Stromal cell of bone marrow (primary cell): ENCODE measurements at regions not wholly inside any gene's neighbourhood (a gene's known extent, or its start where the extent isn't known, plus 50 kb on each side); places are given as distances from the start of the nearest gene placed in this dataset.

ENCODE experiments used
- DNase-seq: peaks from one replicate; pipeline ENCODE4 v3.0.0-alpha.2; 2012; ENCODE audit warnings: low read depth

- no peak for DNase-seq
These were observed 742.2 kb downstream of the SLC16A7 start for GRCh38 chr12:60337839-60338549.

- DNase-seq = no peak
These were observed 749.6 kb downstream of the SLC16A7 start for GRCh38 chr12:60345442-60345841.

GRCh38 chr12:60349232-60349978 is 753.6 kb downstream of the SLC16A7 start:
- no peak for DNase-seq

- no peak for DNase-seq
These were observed 791.5 kb downstream of the SLC16A7 start for GRCh38 chr12:60387356-60387755.

GRCh38 chr12:60391051-60391450 is 795.2 kb downstream of the SLC16A7 start:
- no peak for DNase-seq

- DNase-seq = no peak
These were observed 796.0 kb downstream of the SLC16A7 start for GRCh38 chr12:60391791-60392190.

- no peak for DNase-seq
These were observed 797.3 kb downstream of the SLC16A7 start for GRCh38 chr12:60393093-60393492.

- DNase-seq = peak; percentile 51
These were observed 798.8 kb downstream of the SLC16A7 start for GRCh38 chr12:60394665-60395064.

- no peak for DNase-seq
These were observed 802.7 kb downstream of the SLC16A7 start for GRCh38 chr12:60398547-60398946.

GRCh38 chr12:60399064-60399463 is 803.2 kb downstream of the SLC16A7 start:
- no peak for DNase-seq

GRCh38 chr12:60402996-60403395 is 807.2 kb downstream of the SLC16A7 start:
- DNase-seq = no peak

- DNase-seq = no peak
These were observed 819.5 kb downstream of the SLC16A7 start for GRCh38 chr12:60415351-60415750.

- no peak for DNase-seq
These were observed 824.2 kb downstream of the SLC16A7 start for GRCh38 chr12:60419986-60420385.

- peak; percentile 1 for DNase-seq
These were observed 825.9 kb downstream of the SLC16A7 start for GRCh38 chr12:60421741-60422140.

GRCh38 chr12:60437297-60437696 is 841.5 kb downstream of the SLC16A7 start:
- DNase-seq = no peak

- no peak for DNase-seq
These were observed 845.7 kb downstream of the SLC16A7 start for GRCh38 chr12:60441577-60441976.

GRCh38 chr12:60451457-60451856 is 855.6 kb downstream of the SLC16A7 start:
- no peak for DNase-seq

- no peak for DNase-seq
These were observed 869.2 kb downstream of the SLC16A7 start for GRCh38 chr12:60465060-60465459.

GRCh38 chr12:60468546-60468945 is 872.7 kb downstream of the SLC16A7 start:
- DNase-seq = no peak

GRCh38 chr12:60475825-60476224 is 880.0 kb downstream of the SLC16A7 start:
- no peak for DNase-seq

GRCh38 chr12:60487284-60487683 is 891.5 kb downstream of the SLC16A7 start:
- DNase-seq = no peak

GRCh38 chr12:60489071-60489470 is 893.2 kb downstream of the SLC16A7 start:
- no peak for DNase-seq

GRCh38 chr12:60494244-60494643 is 898.4 kb downstream of the SLC16A7 start:
- DNase-seq = peak; percentile 27

- DNase-seq = no peak
These were observed 902.8 kb downstream of the SLC16A7 start for GRCh38 chr12:60498656-60499055.
